ENCODE measurements at regions not wholly inside any gene's neighbourhood (a gene's known extent, or its start where the extent isn't known, plus 50 kb on each side); places are given as distances from the start of the nearest gene placed in this dataset.
A peak's percentile ranks its signal among the peaks of the same experiment; 100 is the strongest.

DNA sequence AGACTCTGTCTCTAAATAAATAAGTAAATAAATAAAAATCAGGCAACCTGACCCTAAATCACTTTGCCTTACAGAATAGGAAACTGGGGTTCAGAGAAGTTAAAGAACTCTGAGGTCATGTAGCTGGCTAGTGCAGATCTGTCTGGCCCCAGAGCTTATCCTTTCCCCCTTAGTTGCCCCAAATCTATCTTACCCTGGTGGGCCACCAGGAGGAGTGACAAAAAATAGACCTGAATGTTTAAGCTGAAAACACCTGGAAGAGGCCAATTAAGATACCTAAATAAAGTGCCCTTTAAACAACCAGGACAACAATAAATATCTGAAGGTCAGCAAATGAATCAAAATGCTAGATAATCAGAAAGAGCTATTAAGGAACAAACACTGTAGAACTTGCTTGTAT is 59.7 kb downstream of the TEX35 start:
- in situ Hi-C loops (cut with MboI; ENCODE audit: low sequenced_read_pairs) = no loop called here
- DNase-seq (ENCODE audit: low spot score in 2 of 2) = no peak
- no peaks in the 10 kb centered on the region for H3K27me3 ChIP-seq (ENCODE audit: low read depth)
- no peaks in the 10 kb centered on the region for H3K9me3 ChIP-seq
- peaks cover 8% of the 10 kb centered on the region for H3K4me1 ChIP-seq
- H3K4me3 ChIP-seq = no peak overlapping the region
- no peaks in the 10 kb centered on the region for H3K36me3 ChIP-seq (replicated peaks)

GRCh38 chr1:178573330-178573729 is 60.4 kb downstream of the TEX35 start:
- in situ Hi-C loops (cut with MboI; ENCODE audit: low sequenced_read_pairs) = no loop called here
- Histone ChIP-seq H3K9me3 (no peaks in the 10 kb centered on the region), H3K4me1 (peaks cover 8% of the 10 kb centered on the region), H3K4me3 (no peak overlapping the region), H3K36me3 (replicated peaks) (no peaks in the 10 kb centered on the region), H3K27me3 (ENCODE audit: low read depth) (no peaks in the 10 kb centered on the region)
- no peak for DNase-seq (ENCODE audit: low spot score in 2 of 2)

GRCh38 chr1:178574345-178574744 is 61.4 kb downstream of the TEX35 start:
- Histone ChIP-seq H3K4me1 (peaks cover 8% of the 10 kb centered on the region), H3K27me3 (ENCODE audit: low read depth) (no peaks in the 10 kb centered on the region), H3K9me3 (no peaks in the 10 kb centered on the region), H3K36me3 (replicated peaks) (no peaks in the 10 kb centered on the region), H3K4me3 (no peak overlapping the region)
- no peak for DNase-seq (ENCODE audit: low spot score in 2 of 2)
- in situ Hi-C loops (cut with MboI; ENCODE audit: low sequenced_read_pairs) = no loop called here

GRCh38 chr1:178575611-178576361 is 62.9 kb downstream of the TEX35 start:
- DNase-seq (ENCODE audit: low spot score in 2 of 2) = peak in 1 of 2 experiments; percentile 7
- H3K9me3 ChIP-seq = no peaks in the 10 kb centered on the region
- no peaks in the 10 kb centered on the region for H3K27me3 ChIP-seq (ENCODE audit: low read depth)
- in situ Hi-C loops (cut with MboI; ENCODE audit: low sequenced_read_pairs) = no loop called here
- no peaks in the 10 kb centered on the region for H3K36me3 ChIP-seq (replicated peaks)
- no peak overlapping the region for H3K4me3 ChIP-seq
- H3K4me1 ChIP-seq = peaks cover 8% of the 10 kb centered on the region

DNA sequence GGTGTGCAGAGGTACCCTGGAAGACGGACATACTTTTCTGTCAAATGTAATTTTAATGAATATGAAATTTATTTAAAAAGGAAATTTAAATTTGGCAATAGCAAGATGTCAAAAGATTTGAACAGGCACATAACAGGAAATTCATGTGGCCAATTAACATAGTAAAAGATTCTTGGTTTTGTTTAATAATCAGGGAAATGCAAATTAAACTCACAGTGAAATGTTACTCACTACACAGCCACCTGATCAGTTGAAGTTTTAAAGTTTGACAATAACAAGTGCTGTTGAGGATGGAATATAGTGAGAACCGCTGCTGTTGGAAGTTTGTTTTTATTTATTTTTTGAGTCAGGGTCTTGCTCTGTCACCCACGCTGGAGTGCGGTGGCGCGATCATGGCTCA is 63.9 kb downstream of the TEX35 start:
- DNase-seq (ENCODE audit: low spot score in 2 of 2) = no peak
- no peaks in the 10 kb centered on the region for H3K36me3 ChIP-seq (replicated peaks)
- H3K4me1 ChIP-seq = peaks cover 8% of the 10 kb centered on the region
- no peak overlapping the region for H3K4me3 ChIP-seq
- H3K9me3 ChIP-seq = no peaks in the 10 kb centered on the region
- H3K27me3 ChIP-seq (ENCODE audit: low read depth) = no peaks in the 10 kb centered on the region
- in situ Hi-C loops (cut with MboI; ENCODE audit: low sequenced_read_pairs) = no loop called here

DNA sequence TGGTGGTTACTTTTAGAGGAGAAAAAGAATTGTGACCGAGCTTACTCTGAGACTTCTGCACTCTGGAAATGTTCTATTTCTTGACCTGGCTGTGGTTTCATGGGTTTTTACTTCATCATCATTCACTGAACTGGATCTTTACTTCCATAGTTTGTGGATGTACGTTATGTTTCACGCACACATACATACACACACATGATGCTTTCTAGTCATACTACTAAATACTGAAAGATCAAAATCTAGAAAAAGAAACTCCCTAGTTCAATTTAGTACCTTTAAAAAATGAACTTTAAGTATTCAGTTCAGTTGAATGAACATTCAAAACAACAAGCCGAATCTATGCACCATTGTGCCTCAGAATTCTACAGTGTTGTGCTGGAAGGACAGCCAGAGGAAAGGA is 65.0 kb downstream of the TEX35 start:
- H3K9me3 ChIP-seq = no peaks in the 10 kb centered on the region
- no peak for DNase-seq (ENCODE audit: low spot score in 2 of 2)
- no peak overlapping the region for H3K4me3 ChIP-seq
- H3K27me3 ChIP-seq (ENCODE audit: low read depth) = no peaks in the 10 kb centered on the region
- H3K4me1 ChIP-seq = peaks cover 8% of the 10 kb centered on the region
- in situ Hi-C loops (cut with MboI; ENCODE audit: low sequenced_read_pairs) = no loop called here
- H3K36me3 ChIP-seq (replicated peaks) = no peaks in the 10 kb centered on the region

DNA sequence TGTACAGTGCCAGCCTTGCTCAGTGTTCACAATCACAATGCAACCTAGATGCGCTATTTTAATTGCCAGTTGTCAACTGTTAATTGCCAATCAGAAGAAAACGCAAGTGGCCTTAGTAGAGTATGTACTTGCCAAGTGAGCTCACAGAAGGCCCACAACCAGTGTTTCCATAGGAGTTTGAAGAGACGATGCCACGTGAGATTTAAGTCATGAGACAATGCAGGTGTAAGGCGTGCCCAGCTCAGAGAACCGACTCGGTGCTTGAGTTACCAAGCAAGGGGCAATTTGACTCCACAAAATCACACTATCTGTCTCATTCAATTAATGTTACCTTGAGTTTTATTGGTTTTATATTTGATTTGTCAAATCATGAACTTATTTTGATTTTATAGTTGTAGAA is 65.6 kb downstream of the TEX35 start:
- in situ Hi-C loops (cut with MboI; ENCODE audit: low sequenced_read_pairs) = no loop called here
- no peaks in the 10 kb centered on the region for H3K9me3 ChIP-seq
- no peaks in the 10 kb centered on the region for H3K36me3 ChIP-seq (replicated peaks)
- H3K27me3 ChIP-seq (ENCODE audit: low read depth) = no peaks in the 10 kb centered on the region
- H3K4me3 ChIP-seq = no peak overlapping the region
- peaks cover 8% of the 10 kb centered on the region for H3K4me1 ChIP-seq
- no peak for DNase-seq (ENCODE audit: low spot score in 2 of 2)

DNA sequence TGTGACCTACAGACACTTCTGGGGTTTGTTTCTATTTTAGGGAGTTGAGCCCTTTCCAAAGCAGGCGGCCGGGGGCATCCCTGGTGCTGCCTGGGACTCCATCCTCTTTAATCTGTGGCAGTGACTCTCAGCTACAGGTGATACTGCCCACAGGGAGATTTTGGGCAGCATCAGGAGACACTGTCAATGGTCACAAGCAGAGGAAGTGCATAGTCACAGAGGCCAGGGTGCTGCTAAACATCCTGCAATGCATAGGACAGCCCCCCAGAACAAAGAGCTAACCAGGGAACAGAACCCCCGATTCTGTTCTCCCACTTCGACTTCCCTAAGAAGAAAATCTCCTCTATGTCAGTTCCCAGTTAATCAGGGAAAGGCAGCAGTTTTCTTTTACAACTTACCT is 66.2 kb downstream of the TEX35 start:
- Histone ChIP-seq H3K27me3 (ENCODE audit: low read depth) (no peaks in the 10 kb centered on the region), H3K9me3 (no peaks in the 10 kb centered on the region), H3K36me3 (replicated peaks) (no peaks in the 10 kb centered on the region), H3K4me1 (peaks cover 8% of the 10 kb centered on the region), H3K4me3 (no peak overlapping the region)
- in situ Hi-C loops (cut with MboI; ENCODE audit: low sequenced_read_pairs) = no loop called here
- DNase-seq (ENCODE audit: low spot score in 2 of 2) = no peak

DNA sequence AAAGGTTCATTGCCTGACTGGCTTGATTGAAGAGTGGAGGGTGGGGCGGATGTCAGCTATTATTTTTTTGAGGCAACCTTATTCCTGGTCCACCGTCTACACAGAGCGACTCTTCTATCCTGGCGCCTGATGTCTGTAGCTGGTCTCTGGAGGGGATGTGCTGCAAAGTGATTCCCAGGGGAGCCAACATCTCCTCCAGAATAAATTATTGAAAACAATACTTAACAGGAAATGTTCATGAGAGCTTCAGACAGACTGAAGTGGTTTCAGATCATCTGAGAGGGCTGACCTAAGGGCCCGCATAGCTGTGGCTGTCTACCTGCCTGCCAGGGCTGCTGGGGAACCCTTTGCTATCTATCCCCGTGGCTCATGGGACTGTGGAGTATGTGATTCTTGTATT is 66.7 kb downstream of the TEX35 start:
- Histone ChIP-seq H3K9me3 (no peaks in the 10 kb centered on the region), H3K36me3 (replicated peaks) (no peaks in the 10 kb centered on the region), H3K4me1 (peaks cover 8% of the 10 kb centered on the region), H3K4me3 (no peak overlapping the region), H3K27me3 (ENCODE audit: low read depth) (no peaks in the 10 kb centered on the region)
- DNase-seq (ENCODE audit: low spot score in 2 of 2) = no peak
- in situ Hi-C loops (cut with MboI; ENCODE audit: low sequenced_read_pairs) = no loop called here

DNA sequence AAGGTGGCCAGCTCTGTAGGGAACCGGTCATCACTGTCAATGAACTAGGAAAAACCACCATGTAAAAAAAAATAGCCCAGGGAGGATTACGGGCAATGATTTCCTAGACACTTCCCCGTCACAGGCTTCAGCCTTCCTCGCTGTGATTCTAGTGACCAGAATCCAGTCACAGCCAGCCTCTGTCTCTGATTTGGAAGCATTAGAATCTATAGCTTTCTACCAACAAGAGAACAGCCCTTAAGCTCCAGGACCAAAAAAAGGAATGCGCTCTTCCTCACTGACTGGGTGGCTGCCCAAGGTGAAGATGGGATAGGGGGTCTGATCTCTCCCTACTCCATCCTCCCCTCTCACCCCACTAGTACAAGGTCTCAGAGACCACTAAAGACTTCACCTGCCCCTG is 67.2 kb downstream of the TEX35 start:
- Histone ChIP-seq H3K9me3 (no peaks in the 10 kb centered on the region), H3K27me3 (ENCODE audit: low read depth) (no peaks in the 10 kb centered on the region), H3K4me3 (no peak overlapping the region), H3K4me1 (peaks cover 8% of the 10 kb centered on the region), H3K36me3 (replicated peaks) (no peaks in the 10 kb centered on the region)
- in situ Hi-C loops (cut with MboI; ENCODE audit: low sequenced_read_pairs) = no loop called here
- DNase-seq (ENCODE audit: low spot score in 2 of 2) = no peak

GRCh38 chr1:178580876-178581275 is 68.0 kb downstream of the TEX35 start:
- in situ Hi-C loops (cut with MboI; ENCODE audit: low sequenced_read_pairs) = no loop called here
- Histone ChIP-seq H3K27me3 (ENCODE audit: low read depth) (0 out of 2 replicates have a peak, but pooled peaks cover 3% of the 10 kb centered on the region), H3K9me3 (no peaks in the 10 kb centered on the region), H3K4me1 (peaks cover 4% of the 10 kb centered on the region), H3K36me3 (replicated peaks) (no peaks in the 10 kb centered on the region), H3K4me3 (no peak overlapping the region)
- no peak for DNase-seq (ENCODE audit: low spot score in 2 of 2)

- no peak for DNase-seq (ENCODE audit: low spot score in 2 of 2)
Measured at GRCh38 chr1:178581351-178582303, 68.7 kb downstream of the TEX35 start.

GRCh38 chr1:178587096-178587495 is 74.2 kb downstream of the TEX35 start:
- in situ Hi-C loops (cut with MboI; ENCODE audit: low sequenced_read_pairs) = no loop called here
- peaks cover 5% of the 10 kb centered on the region; the same call in 1 of the 2 replicates for H3K27me3 ChIP-seq (ENCODE audit: low read depth)
- DNase-seq (ENCODE audit: low spot score in 2 of 2) = no peak
- H3K4me1 ChIP-seq = peaks cover 7% of the 10 kb centered on the region
- no peak overlapping the region for H3K4me3 ChIP-seq
- H3K36me3 ChIP-seq (replicated peaks) = no peaks in the 10 kb centered on the region
- H3K9me3 ChIP-seq = no peaks in the 10 kb centered on the region

More at GRCh38 chr1:178581351-178582303, 68.7 kb downstream of the TEX35 start:
- no peaks in the 10 kb centered on the region for H3K9me3 ChIP-seq
- H3K36me3 ChIP-seq (replicated peaks) = no peaks in the 10 kb centered on the region
- no peaks in the 10 kb centered on the region for H3K4me1 ChIP-seq
- in situ Hi-C loops (cut with MboI; ENCODE audit: low sequenced_read_pairs) = no loop called here
- H3K27me3 ChIP-seq (ENCODE audit: low read depth) = 0 out of 2 replicates have a peak, but pooled peaks cover 3% of the 10 kb centered on the region
- no peak overlapping the region for H3K4me3 ChIP-seq

DNA sequence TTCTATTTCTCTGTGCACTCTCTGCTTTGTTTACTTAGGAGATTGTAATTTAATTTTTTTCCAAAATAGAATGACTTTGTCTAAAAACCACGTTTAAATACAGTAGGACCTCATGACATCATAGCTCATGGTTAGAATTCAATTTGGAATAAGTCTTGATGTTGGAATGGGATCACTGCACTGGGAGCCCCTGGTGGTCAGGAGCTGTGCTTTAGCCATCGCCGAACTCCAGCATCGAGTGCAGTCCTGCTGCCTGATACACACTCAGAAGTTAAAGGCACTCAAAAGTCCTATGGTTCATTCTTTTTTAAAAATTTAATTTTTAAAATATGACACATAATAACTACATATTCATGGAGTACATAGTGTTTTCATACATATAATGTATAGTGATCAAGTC is 75.1 kb downstream of the TEX35 start:
- in situ Hi-C loops (cut with MboI; ENCODE audit: low sequenced_read_pairs) = no loop called here
- no peaks in the 10 kb centered on the region for H3K36me3 ChIP-seq (replicated peaks)
- no peak overlapping the region for H3K4me3 ChIP-seq
- peaks cover 5% of the 10 kb centered on the region; the same call in 1 of the 2 replicates for H3K27me3 ChIP-seq (ENCODE audit: low read depth)
- H3K4me1 ChIP-seq = peaks cover 7% of the 10 kb centered on the region
- DNase-seq (ENCODE audit: low spot score in 2 of 2) = no peak
- H3K9me3 ChIP-seq = no peaks in the 10 kb centered on the region

All from HAP-1 (cell line).